ENCODE measurements at regions not wholly inside any gene's neighbourhood (a gene's known extent, or its start where the extent isn't known, plus 50 kb on each side); places are given as distances from the start of the nearest gene placed in this dataset.

DNA sequence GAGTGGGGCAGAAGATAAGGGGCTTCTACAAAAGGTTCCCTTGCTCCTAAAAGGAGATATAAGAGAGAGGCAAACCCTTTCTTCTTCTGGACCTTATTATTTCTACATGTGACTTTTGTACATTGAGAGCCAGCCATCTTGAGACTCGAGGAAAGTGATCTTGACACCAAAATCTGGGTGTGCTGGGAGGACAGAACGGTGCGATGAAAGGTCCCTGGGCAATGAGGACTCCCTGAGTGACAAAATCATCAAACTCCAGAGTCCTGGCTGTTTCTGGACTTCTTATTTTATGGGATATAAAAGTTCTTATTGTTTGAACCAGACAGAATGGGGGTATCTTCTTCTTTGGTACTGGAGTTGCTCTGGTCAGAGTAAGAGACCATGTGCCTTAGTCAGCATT is 411.0 kb downstream of the ZNF536 start:
- no peak overlapping the region for H3K27ac ChIP-seq
- TF ChIP-seq, protein P1, sequence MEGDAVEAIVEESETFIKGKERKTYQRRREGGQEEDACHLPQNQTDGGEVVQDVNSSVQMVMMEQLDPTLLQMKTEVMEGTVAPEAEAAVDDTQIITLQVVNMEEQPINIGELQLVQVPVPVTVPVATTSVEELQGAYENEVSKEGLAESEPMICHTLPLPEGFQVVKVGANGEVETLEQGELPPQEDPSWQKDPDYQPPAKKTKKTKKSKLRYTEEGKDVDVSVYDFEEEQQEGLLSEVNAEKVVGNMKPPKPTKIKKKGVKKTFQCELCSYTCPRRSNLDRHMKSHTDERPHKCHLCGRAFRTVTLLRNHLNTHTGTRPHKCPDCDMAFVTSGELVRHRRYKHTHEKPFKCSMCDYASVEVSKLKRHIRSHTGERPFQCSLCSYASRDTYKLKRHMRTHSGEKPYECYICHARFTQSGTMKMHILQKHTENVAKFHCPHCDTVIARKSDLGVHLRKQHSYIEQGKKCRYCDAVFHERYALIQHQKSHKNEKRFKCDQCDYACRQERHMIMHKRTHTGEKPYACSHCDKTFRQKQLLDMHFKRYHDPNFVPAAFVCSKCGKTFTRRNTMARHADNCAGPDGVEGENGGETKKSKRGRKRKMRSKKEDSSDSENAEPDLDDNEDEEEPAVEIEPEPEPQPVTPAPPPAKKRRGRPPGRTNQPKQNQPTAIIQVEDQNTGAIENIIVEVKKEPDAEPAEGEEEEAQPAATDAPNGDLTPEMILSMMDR (IDR thresholded peaks at IDR 0.05): no peak
- no peak for TF ChIP-seq POLR2A (IDR thresholded peaks at IDR 0.05)
- no peaks in the 10 kb centered on the region for H3K4me1 ChIP-seq
- no peaks in the 10 kb centered on the region for H3K36me3 ChIP-seq (replicated peaks in 1 of 2; ENCODE audit: insufficient read depth in 1 of 2, low read depth in 2 of 2)
- no peak for DNase-seq
- WGBS, 2 donors: 67 to 77% methylated on average over 3 of the region's 3 CpGs
- no peak for ATAC-seq
- H3K4me3 ChIP-seq: no peak overlapping the region
- intact Hi-C loops (cut with DNase I): no loop called here
- H3K9me3 ChIP-seq: no peaks in the 10 kb centered on the region
- no peaks in the 10 kb centered on the region for H3K27me3 ChIP-seq

DNA sequence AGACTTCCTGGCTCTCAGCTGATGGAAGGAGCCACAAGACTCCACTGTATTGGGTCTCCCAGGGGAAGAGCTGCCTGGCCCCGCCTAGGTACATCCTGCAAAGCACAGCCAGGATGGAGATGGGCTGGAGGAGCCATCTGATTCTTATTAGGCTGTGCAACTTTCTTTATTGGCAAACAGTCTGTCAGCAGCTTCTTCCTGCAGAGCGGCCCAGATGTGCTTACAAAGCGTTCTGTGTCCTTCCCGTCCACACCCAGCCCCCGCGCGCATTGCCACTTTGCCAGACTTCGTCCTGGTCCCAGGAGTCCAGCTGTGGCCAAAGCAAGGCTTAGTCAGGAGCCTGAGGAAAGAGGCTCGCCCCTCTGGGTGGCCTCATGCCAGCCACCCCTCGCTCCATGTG is 409.3 kb downstream of the ZNF536 start:
- WGBS, 2 donors: 75 to 82% methylated on average over 10 of the region's 10 CpGs

DNA sequence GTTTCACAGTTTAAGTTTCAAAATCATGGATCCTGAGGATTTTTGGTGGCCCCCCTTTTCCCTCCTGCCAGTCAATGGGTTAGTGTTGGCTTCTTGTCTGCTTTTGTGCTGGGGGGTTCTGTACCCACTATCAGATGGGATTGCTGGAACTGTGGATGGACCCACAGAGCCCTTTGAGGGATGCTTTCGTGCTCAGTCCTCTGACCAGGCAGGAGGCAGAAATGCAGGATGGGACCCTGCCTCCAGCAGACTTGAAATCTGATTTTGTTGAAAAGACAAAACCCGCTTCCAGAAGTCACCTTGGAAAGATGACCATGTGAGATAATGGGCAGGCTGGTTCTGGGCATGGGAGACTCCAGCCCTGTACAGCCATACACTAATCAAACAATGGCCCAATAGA is 408.9 kb downstream of the ZNF536 start:
- H3K27me3 ChIP-seq: no peaks in the 10 kb centered on the region
- ATAC-seq: no peak
- DNase-seq: no peak
- H3K4me3 ChIP-seq: no peak overlapping the region
- no peaks in the 10 kb centered on the region for H3K36me3 ChIP-seq (replicated peaks in 1 of 2; ENCODE audit: insufficient read depth in 1 of 2, low read depth in 2 of 2)
- WGBS, 2 donors: 67 to 71% methylated on average over 2 of the region's 2 CpGs
- H3K4me1 ChIP-seq: no peaks in the 10 kb centered on the region
- TF ChIP-seq, protein P1 (IDR thresholded peaks at IDR 0.05): no peak
- no peak for TF ChIP-seq POLR2A (IDR thresholded peaks at IDR 0.05)
- no peak overlapping the region for H3K27ac ChIP-seq
- H3K9me3 ChIP-seq: no peaks in the 10 kb centered on the region
- intact Hi-C loops (cut with DNase I): no loop called here

More for the DNA sequence above, 409.3 kb downstream of the ZNF536 start:
- Histone ChIP-seq H3K27me3 (no peaks in the 10 kb centered on the region), H3K36me3 (replicated peaks in 1 of 2; ENCODE audit: insufficient read depth in 1 of 2, low read depth in 2 of 2) (no peaks in the 10 kb centered on the region), H3K27ac (no peak overlapping the region), H3K4me1 (no peaks in the 10 kb centered on the region), H3K9me3 (no peaks in the 10 kb centered on the region), H3K4me3 (no peak overlapping the region)
- no peak for DNase-seq
- intact Hi-C loops (cut with DNase I): no loop called here
- no peak for TF ChIP-seq POLR2A (IDR thresholded peaks at IDR 0.05)
- TF ChIP-seq, protein P1 (IDR thresholded peaks at IDR 0.05): no peak
- ATAC-seq: no peak

DNA sequence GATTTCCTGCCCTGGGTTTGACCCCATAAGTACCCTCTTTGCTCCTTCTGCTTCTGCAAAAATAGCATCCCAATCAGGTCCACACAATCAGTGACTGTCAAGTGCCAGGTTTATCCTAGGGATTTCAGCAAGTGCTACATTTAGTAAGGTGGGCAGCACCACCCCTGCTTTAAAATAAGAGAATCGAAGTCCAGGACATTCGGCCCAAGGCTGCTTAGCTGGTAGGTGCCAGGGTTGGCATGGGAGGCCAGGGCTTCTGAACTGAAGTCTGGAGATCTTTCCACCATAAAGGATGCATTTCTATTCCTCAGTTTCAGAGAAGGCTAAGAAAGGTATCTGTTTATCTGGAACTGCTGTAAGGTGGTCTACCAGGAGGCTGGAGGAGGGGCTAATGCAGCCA is 408.3 kb downstream of the ZNF536 start:
- WGBS, 2 donors: 44 to 60% methylated on average over 2 of the region's 2 CpGs
- H3K36me3 ChIP-seq (replicated peaks in 1 of 2; ENCODE audit: insufficient read depth in 1 of 2, low read depth in 2 of 2): no peaks in the 10 kb centered on the region
- no peaks in the 10 kb centered on the region for H3K9me3 ChIP-seq
- H3K27ac ChIP-seq: no peak overlapping the region
- ATAC-seq (no peak), DNase-seq (no peak)
- H3K27me3 ChIP-seq: no peaks in the 10 kb centered on the region
- TF ChIP-seq, protein P1 (IDR thresholded peaks at IDR 0.05): no peak
- no peak for TF ChIP-seq POLR2A (IDR thresholded peaks at IDR 0.05)
- H3K4me3 ChIP-seq: no peak overlapping the region
- intact Hi-C loops (cut with DNase I): no loop called here
- H3K4me1 ChIP-seq: no peaks in the 10 kb centered on the region

DNA sequence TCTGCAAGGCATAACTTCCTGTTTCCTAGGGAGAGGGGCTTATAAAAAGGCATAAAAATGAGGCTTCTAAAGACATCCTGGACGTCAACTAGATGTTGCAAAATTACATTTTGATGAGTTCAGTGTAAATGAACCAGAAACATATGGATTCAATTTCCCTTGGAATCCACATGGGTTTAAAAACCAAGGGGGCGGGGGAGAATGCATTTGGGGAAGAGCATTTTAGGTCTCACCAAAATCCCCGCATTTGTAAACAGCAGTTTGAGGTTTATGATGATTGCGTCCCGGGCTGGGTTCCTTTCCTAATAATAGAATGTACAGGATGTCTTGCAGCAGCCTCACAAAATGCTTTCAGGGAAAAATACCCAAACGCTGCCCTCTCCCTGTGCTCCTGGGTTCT is 407.8 kb downstream of the ZNF536 start:
- Histone ChIP-seq H3K27ac (no peak overlapping the region), H3K27me3 (no peaks in the 10 kb centered on the region), H3K4me1 (no peaks in the 10 kb centered on the region), H3K36me3 (replicated peaks in 1 of 2; ENCODE audit: insufficient read depth in 1 of 2, low read depth in 2 of 2) (no peaks in the 10 kb centered on the region), H3K9me3 (no peaks in the 10 kb centered on the region), H3K4me3 (no peak overlapping the region)
- intact Hi-C loops (cut with DNase I): no loop called here
- TF ChIP-seq, protein P1 (IDR thresholded peaks at IDR 0.05): no peak
- TF ChIP-seq POLR2A (IDR thresholded peaks at IDR 0.05): no peak
- 42 to 50% methylated on average over 6 of the region's 6 CpGs for WGBS, 2 donors
- no peak for ATAC-seq
- DNase-seq: no peak

Data from body of pancreas (tissue), 4 donors.